Osteocyte (in vitro differentiated cells): ENCODE measurements at regions not wholly inside any gene's neighbourhood (a gene's known extent, or its start where the extent isn't known, plus 50 kb on each side); places are given as distances from the start of the nearest gene placed in this dataset.
"Not testable (repeated sequence)": the region's sequence is repeated elsewhere in the genome, so short reads cannot be mapped to it uniquely, and the experiment has no call there.

ENCODE experiments used
- DNase-seq: peaks from one replicate; pipeline ENCODE4 v3.0.0; 2021; ENCODE audit warnings: mixed read lengths; ENCODE audit not compliant: unreplicated experiment; ENCODE audit errors: extremely low spot score
- H3K27ac Mint-ChIP-seq: one replicate; pipeline ENCODE4 v1.8.0; 2021; ENCODE audit warnings: mild to moderate bottlenecking, mixed read lengths; ENCODE audit not compliant: unreplicated experiment
- H3K27me3 Mint-ChIP-seq: one replicate; pipeline ENCODE4 v1.8.0; 2021; ENCODE audit warnings: mixed read lengths; ENCODE audit not compliant: unreplicated experiment
- H3K36me3 Mint-ChIP-seq: one replicate; pipeline ENCODE4 v1.8.0; 2021; ENCODE audit warnings: mixed read lengths; ENCODE audit not compliant: unreplicated experiment
- H3K4me1 Mint-ChIP-seq: one replicate; pipeline ENCODE4 v1.8.0; 2021; ENCODE audit warnings: mixed read lengths; ENCODE audit not compliant: unreplicated experiment
- H3K4me3 Mint-ChIP-seq: one replicate; pipeline ENCODE4 v1.8.0; 2021; ENCODE audit warnings: mild to moderate bottlenecking, moderate library complexity, mixed read lengths; ENCODE audit not compliant: unreplicated experiment
- H3K9me3 Mint-ChIP-seq: one replicate; pipeline ENCODE4 v1.8.0; 2021; ENCODE audit warnings: mixed read lengths; ENCODE audit not compliant: unreplicated experiment
- TF ChIP-seq, protein P1 (sequence below): fragments of 200-600 bp; sonication (generic); IDR thresholded peaks from 2 replicates; pipeline ENCODE4 v1.5.0; 2021; ENCODE audit warnings: antibody characterized with exemption, mild to moderate bottlenecking, moderate library complexity

DNA sequence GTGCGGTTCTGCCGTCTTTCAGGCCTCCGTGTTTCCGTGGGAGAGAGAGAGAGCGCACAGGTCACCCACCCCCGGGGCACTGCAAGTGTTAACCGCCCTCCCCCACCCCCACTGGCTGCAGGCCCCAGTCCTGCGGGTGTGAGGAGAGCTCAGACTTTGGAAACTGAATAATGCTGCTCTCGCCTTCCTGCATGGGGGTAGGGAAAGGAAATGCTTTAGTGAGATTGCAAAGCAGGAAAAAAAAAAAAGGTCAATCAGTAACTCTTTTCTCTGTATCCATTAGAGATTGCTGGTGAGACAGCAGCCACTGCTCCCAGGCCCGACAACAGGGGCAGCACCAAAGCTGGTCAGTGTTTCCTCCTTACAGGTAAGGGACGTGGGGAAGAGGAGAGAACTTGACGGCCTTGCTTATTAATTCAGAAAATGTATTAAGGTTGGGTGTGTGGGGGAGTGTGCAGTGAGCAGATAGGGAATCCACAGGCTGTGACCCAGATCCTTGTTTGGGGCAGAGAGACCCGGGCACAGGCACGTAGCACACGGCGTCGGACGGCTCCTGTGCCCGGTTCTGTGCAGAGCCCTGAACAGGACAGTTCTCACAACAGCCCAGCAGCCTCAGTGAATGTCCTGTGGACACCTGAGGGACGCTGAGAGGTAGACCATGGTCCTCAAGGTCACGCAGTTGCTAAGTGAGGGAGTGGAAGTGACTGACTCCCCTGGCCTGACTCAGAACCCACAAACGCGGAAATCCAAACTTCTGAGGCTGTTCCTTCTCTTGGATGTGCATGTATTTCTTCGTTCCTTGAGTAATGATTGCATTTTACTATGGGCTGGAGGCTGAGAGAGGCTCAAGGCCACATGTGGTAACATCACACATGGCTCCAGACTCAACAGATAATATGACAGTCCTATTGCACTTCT lies 156.5 kb downstream of the FOXL1 start:
- peaks cover 21% of the 10 kb centered on the region for H3K4me1 Mint-ChIP-seq
- H3K9me3 Mint-ChIP-seq: no peaks in the 10 kb centered on the region
- TF ChIP-seq, protein P1, sequence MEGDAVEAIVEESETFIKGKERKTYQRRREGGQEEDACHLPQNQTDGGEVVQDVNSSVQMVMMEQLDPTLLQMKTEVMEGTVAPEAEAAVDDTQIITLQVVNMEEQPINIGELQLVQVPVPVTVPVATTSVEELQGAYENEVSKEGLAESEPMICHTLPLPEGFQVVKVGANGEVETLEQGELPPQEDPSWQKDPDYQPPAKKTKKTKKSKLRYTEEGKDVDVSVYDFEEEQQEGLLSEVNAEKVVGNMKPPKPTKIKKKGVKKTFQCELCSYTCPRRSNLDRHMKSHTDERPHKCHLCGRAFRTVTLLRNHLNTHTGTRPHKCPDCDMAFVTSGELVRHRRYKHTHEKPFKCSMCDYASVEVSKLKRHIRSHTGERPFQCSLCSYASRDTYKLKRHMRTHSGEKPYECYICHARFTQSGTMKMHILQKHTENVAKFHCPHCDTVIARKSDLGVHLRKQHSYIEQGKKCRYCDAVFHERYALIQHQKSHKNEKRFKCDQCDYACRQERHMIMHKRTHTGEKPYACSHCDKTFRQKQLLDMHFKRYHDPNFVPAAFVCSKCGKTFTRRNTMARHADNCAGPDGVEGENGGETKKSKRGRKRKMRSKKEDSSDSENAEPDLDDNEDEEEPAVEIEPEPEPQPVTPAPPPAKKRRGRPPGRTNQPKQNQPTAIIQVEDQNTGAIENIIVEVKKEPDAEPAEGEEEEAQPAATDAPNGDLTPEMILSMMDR: no peak
- H3K36me3 Mint-ChIP-seq: no peaks in the 10 kb centered on the region
- no peak overlapping the region for H3K27ac Mint-ChIP-seq
- no peak overlapping the region for H3K4me3 Mint-ChIP-seq
- no peaks in the 10 kb centered on the region for H3K27me3 Mint-ChIP-seq
- no peak for DNase-seq

DNA sequence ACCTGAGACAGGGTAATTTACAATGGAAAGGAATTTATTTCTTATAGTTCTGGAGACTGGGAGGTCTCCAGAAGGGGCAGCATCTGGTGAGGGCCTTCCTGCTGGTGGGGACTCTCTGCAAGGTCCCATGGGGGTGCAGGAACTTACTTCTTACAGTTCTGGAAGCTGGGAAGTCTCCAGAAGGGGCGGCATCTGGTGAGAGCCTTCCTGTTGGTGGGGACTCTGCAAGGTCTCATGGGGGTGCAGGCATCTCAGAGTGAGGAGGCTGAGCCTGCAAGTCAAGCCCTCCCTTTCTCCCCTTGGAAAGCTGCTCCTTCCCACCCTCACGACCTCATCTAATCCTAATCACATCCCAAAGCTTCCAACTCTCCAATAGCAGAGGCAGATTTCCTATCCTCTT lies 157.4 kb downstream of the FOXL1 start:
- no peaks in the 10 kb centered on the region for H3K36me3 Mint-ChIP-seq
- H3K4me1 Mint-ChIP-seq: peaks cover 26% of the 10 kb centered on the region
- no peaks in the 10 kb centered on the region for H3K9me3 Mint-ChIP-seq
- no peak overlapping the region for H3K4me3 Mint-ChIP-seq
- H3K27me3 Mint-ChIP-seq: no peaks in the 10 kb centered on the region
- H3K27ac Mint-ChIP-seq: no peak overlapping the region
- TF ChIP-seq, protein P1: no peak
- DNase-seq: no peak

DNA sequence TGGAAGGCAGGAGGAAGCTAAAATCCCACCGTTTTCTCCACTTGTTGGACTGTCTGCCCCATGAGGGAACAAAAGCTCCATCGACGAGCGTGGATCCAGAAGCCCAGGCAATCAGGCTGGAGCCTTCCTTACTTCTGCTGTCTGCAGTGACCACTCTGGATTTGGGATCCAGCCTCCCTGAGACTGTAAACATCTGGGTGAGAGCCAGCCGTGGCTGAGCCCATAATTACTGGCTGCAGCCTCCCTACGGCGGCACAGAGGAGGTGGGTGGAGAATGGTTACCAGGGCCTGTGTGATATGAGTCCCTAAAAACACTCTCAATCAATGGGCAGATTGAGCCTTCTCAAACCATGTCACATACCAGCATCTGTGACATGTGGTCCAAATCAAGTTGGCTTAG lies 158.2 kb downstream of the FOXL1 start:
- no peaks in the 10 kb centered on the region for H3K36me3 Mint-ChIP-seq
- H3K27ac Mint-ChIP-seq: no peak overlapping the region
- H3K9me3 Mint-ChIP-seq: no peaks in the 10 kb centered on the region

DNA sequence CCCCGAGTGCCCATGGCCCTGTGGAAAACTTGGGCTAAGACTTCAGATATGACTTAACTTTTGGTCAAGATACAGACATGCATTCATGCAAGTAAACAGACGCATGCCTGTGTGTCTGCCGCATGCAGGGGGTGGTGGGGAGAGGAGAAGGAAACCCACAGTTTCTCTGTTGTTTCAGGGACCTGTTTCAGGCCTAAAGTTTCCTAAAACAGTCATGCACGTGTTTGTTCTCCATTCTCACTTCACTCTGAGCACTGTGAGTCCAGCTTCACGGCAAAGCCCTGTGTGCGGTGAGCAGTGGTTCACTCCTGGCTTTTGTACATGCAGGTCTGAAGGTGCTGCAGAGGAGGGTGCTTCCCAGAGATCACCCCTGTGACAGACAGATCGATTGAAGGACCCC lies 158.7 kb downstream of the FOXL1 start:
- TF ChIP-seq, protein P1: no peak
- Mint-ChIP-seq H3K9me3 (no peaks in the 10 kb centered on the region), H3K27ac (no peak overlapping the region), H3K36me3 (no peaks in the 10 kb centered on the region), H3K4me3 (no peak overlapping the region), H3K4me1 (peaks cover 40% of the 10 kb centered on the region), H3K27me3 (no peaks in the 10 kb centered on the region)
- no peak for DNase-seq

More for the DNA sequence above, 158.2 kb downstream of the FOXL1 start:
- no peak for DNase-seq
- Mint-ChIP-seq H3K4me1 (peaks cover 34% of the 10 kb centered on the region), H3K27me3 (no peaks in the 10 kb centered on the region), H3K4me3 (no peak overlapping the region)
- TF ChIP-seq, protein P1: no peak

DNA sequence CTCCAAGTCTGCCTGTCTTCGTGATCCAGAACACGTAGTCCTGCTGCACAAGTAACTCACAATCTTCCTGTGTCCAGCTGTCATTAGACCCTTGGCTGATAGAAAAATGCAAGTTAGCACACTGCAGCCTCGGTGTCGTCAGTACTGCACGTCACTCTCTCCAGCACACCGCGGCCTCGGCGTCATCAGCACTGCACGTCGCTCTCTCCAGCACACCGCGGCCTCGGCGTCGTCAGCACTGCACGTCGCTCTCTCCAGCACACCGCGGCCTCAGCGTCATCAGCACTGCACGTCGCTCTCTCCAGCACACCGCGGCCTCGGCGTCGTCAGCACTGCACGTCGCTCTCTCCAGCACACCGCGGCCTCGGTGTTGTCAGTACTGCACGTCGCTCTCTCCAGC lies 160.0 kb downstream of the FOXL1 start:
- not testable (repeated sequence) for H3K27me3 Mint-ChIP-seq, H3K27ac Mint-ChIP-seq, H3K36me3 Mint-ChIP-seq, H3K4me3 Mint-ChIP-seq, H3K9me3 Mint-ChIP-seq, DNase-seq
- peaks cover 40% of the 10 kb centered on the region for H3K4me1 Mint-ChIP-seq
